Right lobe of liver (tissue), 4 donors: ENCODE measurements at regions not wholly inside any gene's neighbourhood (a gene's known extent, or its start where the extent isn't known, plus 50 kb on each side); places are given as distances from the start of the nearest gene placed in this dataset.

Source experiments
- POLR2A ChIP-seq: fragments of 450-650 bp; IDR thresholded peaks from one replicate; pipeline ENCODE4 v1.6.1; 2017; ENCODE audit warnings: antibody characterized with exemption, mild to moderate bottlenecking
- TF ChIP-seq, protein P1 (sequence below), 4 donors: fragments of 200-600 bp in 3 of 4; fragments of 450-650 bp in 1 of 4; IDR thresholded peaks; one replicate each; pipeline versions ENCODE4 v1.5.1 to v1.8.0; 2016 to 2022; ENCODE audit warnings: antibody characterized with exemption in 4 of 4, mild to moderate bottlenecking in 2 of 4
- donor health status: DM: no; HTN: no; CAD: no.
- donor health status: DM: no; HTN: no; CAD: no.
- donor health status: DM: no; HTN: yes; CAD: no.

- TF ChIP-seq, protein P1, sequence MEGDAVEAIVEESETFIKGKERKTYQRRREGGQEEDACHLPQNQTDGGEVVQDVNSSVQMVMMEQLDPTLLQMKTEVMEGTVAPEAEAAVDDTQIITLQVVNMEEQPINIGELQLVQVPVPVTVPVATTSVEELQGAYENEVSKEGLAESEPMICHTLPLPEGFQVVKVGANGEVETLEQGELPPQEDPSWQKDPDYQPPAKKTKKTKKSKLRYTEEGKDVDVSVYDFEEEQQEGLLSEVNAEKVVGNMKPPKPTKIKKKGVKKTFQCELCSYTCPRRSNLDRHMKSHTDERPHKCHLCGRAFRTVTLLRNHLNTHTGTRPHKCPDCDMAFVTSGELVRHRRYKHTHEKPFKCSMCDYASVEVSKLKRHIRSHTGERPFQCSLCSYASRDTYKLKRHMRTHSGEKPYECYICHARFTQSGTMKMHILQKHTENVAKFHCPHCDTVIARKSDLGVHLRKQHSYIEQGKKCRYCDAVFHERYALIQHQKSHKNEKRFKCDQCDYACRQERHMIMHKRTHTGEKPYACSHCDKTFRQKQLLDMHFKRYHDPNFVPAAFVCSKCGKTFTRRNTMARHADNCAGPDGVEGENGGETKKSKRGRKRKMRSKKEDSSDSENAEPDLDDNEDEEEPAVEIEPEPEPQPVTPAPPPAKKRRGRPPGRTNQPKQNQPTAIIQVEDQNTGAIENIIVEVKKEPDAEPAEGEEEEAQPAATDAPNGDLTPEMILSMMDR (IDR thresholded peaks at IDR 0.05): no peak
- no peak for TF ChIP-seq POLR2A
These were observed 228.3 kb downstream of the CLIC5 start for GRCh38 chr6:45787384-45787783.
